Activated T-cell treated with anti-CD3 and anti-CD28 coated beads, Interleukin-2, amount 50 U/mL, for 72 hours (primary cell): ENCODE measurements at regions not wholly inside any gene's neighbourhood (a gene's known extent, or its start where the extent isn't known, plus 50 kb on each side); places are given as distances from the start of the nearest gene placed in this dataset.

ENCODE experiments used
- ATAC-seq, 2 donors: fragments of 150-1000 bp; cut with Tn5 transposase; replicated peaks in 1 of 2; 2 replicates each; pipeline ENCODE4 v1.10.0; 2021; ENCODE audit warnings: moderate library complexity in 2 of 2, mild to moderate bottlenecking in 1 of 2
- DNase-seq, 2 donors: peaks; one replicate each; pipeline ENCODE4 v3.0.0; 2021 to 2022; ENCODE audit warnings: mixed read lengths in 1 of 2
- H3K27ac Mint-ChIP-seq: one replicate; pipeline ENCODE4 v1.8.0; 2022; ENCODE audit warnings: mild to moderate bottlenecking, moderate library complexity, mixed read lengths
- H3K27me3 Mint-ChIP-seq: one replicate; pipeline ENCODE4 v1.8.0; 2022; ENCODE audit warnings: low read depth, mixed read lengths
- H3K36me3 Mint-ChIP-seq, 2 donors: one replicate each; pipeline ENCODE4 v1.8.0; 2022; ENCODE audit warnings: mixed read lengths in 2 of 2, mild to moderate bottlenecking in 1 of 2; ENCODE audit not compliant: insufficient read depth in 2 of 2
- H3K4me1 Mint-ChIP-seq: one replicate; pipeline ENCODE4 v1.8.0; 2022; ENCODE audit warnings: low read depth, mixed read lengths
- H3K4me3 Mint-ChIP-seq, 2 donors: one replicate each; pipeline ENCODE4 v1.8.0; 2022; ENCODE audit warnings: mild to moderate bottlenecking in 2 of 2, mixed read lengths in 2 of 2, moderate library complexity in 2 of 2
- H3K9me3 Mint-ChIP-seq, 2 donors: one replicate each; pipeline ENCODE4 v1.8.0; 2022; ENCODE audit warnings: mixed read lengths in 2 of 2

DNA sequence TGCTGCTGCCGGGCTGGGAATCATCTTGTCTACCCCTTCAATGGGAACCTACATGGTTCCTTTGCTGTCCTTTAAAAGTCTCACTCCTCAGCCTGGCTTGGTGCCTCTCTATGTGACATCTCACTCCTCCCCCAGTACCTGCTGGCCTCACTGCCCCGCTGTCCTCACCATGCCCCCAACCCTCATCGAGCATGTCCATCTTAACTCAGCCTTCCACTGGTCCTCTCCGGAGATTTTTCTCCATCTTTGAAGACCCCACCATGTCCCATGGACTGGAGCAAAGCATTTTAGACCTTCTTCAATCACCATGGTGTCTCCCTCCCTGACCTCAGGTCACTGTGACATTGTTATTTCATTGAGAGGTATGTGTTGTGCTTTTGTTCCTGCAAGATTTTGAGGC, 58.1 kb upstream of the SIX3 start:
- Mint-ChIP-seq H3K9me3 (no peaks in the 10 kb centered on the region), H3K27ac (no peak overlapping the region), H3K4me1 (no peaks in the 10 kb centered on the region), H3K4me3 (no peak overlapping the region), H3K36me3 (no peaks in the 10 kb centered on the region), H3K27me3 (peaks cover 17% of the 10 kb centered on the region)
- no peak for ATAC-seq
- no peak for DNase-seq

GRCh38 chr2:44884231-44884630, 57.3 kb upstream of the SIX3 start:
- ATAC-seq, result no peak
- H3K4me3 Mint-ChIP-seq, result no peak overlapping the region
- H3K9me3 Mint-ChIP-seq, result no peaks in the 10 kb centered on the region
- no peak for DNase-seq
- peaks cover 10% of the 10 kb centered on the region for H3K27me3 Mint-ChIP-seq
- no peak overlapping the region for H3K27ac Mint-ChIP-seq
- H3K4me1 Mint-ChIP-seq, result no peaks in the 10 kb centered on the region
- H3K36me3 Mint-ChIP-seq, result no peaks in the 10 kb centered on the region

DNA sequence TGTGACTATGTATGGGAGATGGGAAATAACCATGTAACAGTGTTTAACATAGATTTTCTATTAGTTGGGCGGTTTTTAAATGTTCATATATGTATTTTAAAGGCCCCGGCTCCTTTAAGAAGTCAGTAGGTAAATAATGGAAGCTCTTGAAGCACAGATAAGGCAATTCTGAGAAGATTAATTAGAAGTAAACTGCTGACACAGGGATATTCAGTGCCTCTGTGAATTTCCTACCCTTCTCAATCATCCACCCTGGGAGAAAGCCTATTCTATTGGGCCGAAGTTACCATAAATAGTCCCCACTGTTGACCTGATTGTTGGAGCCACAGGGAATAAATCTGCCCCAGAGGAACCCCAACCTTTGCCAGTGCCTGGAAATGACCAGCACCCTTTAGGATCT, 56.8 kb upstream of the SIX3 start:
- H3K36me3 Mint-ChIP-seq, result no peaks in the 10 kb centered on the region
- peaks cover 9% of the 10 kb centered on the region for H3K27me3 Mint-ChIP-seq
- no peak overlapping the region for H3K27ac Mint-ChIP-seq
- H3K9me3 Mint-ChIP-seq, result no peaks in the 10 kb centered on the region
- no peak for DNase-seq
- no peak for ATAC-seq
- H3K4me3 Mint-ChIP-seq, result no peak overlapping the region
- H3K4me1 Mint-ChIP-seq, result no peaks in the 10 kb centered on the region

- H3K4me3 Mint-ChIP-seq, result no peak overlapping the region
- H3K9me3 Mint-ChIP-seq, result peaks cover 2 to 4% of the 10 kb centered on the region in 2 donors
- no peaks in the 10 kb centered on the region for H3K36me3 Mint-ChIP-seq
- no peak overlapping the region for H3K27ac Mint-ChIP-seq
- DNase-seq, result no peak
- H3K4me1 Mint-ChIP-seq, result no peaks in the 10 kb centered on the region
- no peak for ATAC-seq
- peaks cover 9% of the 10 kb centered on the region for H3K27me3 Mint-ChIP-seq
Observed at GRCh38 chr2:44886414-44886813, 55.1 kb upstream of the SIX3 start.

DNA sequence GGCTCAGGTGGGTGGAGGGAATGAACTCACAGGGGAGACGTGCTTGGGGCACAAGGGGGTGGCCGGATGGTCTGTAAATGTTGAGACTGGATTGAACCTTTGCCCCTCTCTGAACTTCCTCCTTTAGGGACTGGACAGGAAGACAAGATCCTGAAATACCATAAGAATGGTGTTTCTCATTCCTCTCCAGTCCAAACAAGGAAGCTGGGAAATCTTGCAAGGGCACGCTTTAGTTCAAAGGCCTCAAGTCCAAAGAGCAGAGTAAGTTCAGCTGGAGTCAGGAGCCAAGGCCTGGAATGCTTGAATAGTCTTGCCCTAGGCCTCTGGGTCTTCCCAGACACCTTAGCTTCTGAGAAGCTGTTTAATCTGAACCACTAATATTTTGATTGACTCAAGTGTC, 52.4 kb upstream of the SIX3 start:
- ATAC-seq (no peak), DNase-seq (no peak)
- Mint-ChIP-seq H3K4me1 (peaks cover 3% of the 10 kb centered on the region), H3K36me3 (peaks cover 3 to 8% of the 10 kb centered on the region in 2 donors), H3K27ac (no peak overlapping the region), H3K4me3 (no peak overlapping the region), H3K27me3 (peaks cover 9% of the 10 kb centered on the region), H3K9me3 (peaks cover 3 to 14% of the 10 kb centered on the region in 2 donors)
